ENCODE measurements at regions not wholly inside any gene's neighbourhood (a gene's known extent, or its start where the extent isn't known, plus 50 kb on each side); places are given as distances from the start of the nearest gene placed in this dataset.

DNA sequence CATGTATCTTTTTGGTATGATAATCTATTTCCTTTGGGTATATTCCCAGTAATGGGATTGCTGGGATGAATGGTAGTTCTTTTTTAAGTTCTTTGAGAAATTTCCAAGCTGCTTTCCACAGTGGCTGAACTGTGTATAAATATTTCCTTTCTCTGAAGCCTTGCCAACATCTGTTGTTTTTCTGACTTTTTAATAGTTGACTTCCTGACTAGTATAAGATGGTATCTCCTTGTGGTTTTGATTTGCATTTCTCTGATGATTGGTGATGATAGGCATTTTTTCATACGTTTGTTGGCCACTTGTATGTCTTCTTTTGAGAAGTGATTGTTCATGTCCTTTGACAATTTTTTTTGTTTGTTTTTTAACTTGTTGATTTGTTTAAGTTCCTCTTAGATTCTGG, 61.6 kb upstream of the PCDH17 start:
- TF ChIP-seq, protein P1, sequence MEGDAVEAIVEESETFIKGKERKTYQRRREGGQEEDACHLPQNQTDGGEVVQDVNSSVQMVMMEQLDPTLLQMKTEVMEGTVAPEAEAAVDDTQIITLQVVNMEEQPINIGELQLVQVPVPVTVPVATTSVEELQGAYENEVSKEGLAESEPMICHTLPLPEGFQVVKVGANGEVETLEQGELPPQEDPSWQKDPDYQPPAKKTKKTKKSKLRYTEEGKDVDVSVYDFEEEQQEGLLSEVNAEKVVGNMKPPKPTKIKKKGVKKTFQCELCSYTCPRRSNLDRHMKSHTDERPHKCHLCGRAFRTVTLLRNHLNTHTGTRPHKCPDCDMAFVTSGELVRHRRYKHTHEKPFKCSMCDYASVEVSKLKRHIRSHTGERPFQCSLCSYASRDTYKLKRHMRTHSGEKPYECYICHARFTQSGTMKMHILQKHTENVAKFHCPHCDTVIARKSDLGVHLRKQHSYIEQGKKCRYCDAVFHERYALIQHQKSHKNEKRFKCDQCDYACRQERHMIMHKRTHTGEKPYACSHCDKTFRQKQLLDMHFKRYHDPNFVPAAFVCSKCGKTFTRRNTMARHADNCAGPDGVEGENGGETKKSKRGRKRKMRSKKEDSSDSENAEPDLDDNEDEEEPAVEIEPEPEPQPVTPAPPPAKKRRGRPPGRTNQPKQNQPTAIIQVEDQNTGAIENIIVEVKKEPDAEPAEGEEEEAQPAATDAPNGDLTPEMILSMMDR (IDR thresholded peaks at IDR 0.05): no peak
- TF ChIP-seq POLR2A (IDR thresholded peaks at IDR 0.05): no peak

All from adrenal gland (tissue), 5 donors.